ENCODE measurements at regions not wholly inside any gene's neighbourhood (a gene's known extent, or its start where the extent isn't known, plus 50 kb on each side); places are given as distances from the start of the nearest gene placed in this dataset.

- TF ChIP-seq CTCF (IDR thresholded peaks at IDR 0.05) (no peak), POLR2A (IDR thresholded peaks at IDR 0.05) (no peak)
Measured at GRCh38 chr22:22364207-22364606, 119.6 kb downstream of the VPREB1 start.

Data from adrenal gland (tissue), 5 donors.